ENCODE measurements at regions not wholly inside any gene's neighbourhood (a gene's known extent, or its start where the extent isn't known, plus 50 kb on each side); places are given as distances from the start of the nearest gene placed in this dataset.

GRCh38 chr4:164204434-164204833 is 549.5 kb upstream of the SMIM31 start:
- TF ChIP-seq CTCF (IDR thresholded peaks at IDR 0.05; ENCODE audit: low read depth, low read length, missing input control) (no peak), ZBTB33 (IDR thresholded peaks at IDR 0.05) (no peak), JUND (IDR thresholded peaks at IDR 0.05) (no peak), REST (IDR thresholded peaks at IDR 0.05) (no peak), MAX (IDR thresholded peaks at IDR 0.05) (no peak)

All from liver (tissue), 3 donors.